CD4-positive, alpha-beta memory T cell (primary cell): ENCODE measurements at regions not wholly inside any gene's neighbourhood (a gene's known extent, or its start where the extent isn't known, plus 50 kb on each side); places are given as distances from the start of the nearest gene placed in this dataset.

Experiments used
- CTCF ChIA-PET: fragments of 350-600 bp; sonication (Branson Sonifier 250); formaldehyde crosslinking; loops from one replicate; lab custom pipeline; 2021; ENCODE audit warnings: inconsistent platforms; ENCODE audit not compliant: partially characterized antibody; lab: Charles Lee
- POLR2A ChIA-PET: fragments of 350-600 bp; sonication (Branson Sonifier 250); formaldehyde crosslinking; loops from one replicate; lab custom pipeline; 2021; ENCODE audit not compliant: partially characterized antibody; lab: Charles Lee
- DNase-seq, 5 donors: peaks; one replicate each; pipeline versions ENCODE4 v3.0.0 to v3.0.0-alpha.2; 2020 to 2022; ENCODE audit warnings: mixed read lengths in 1 of 5
- H3K27ac ChIP-seq: one replicate; pipeline ENCODE4 v1.7.0; 2013; ENCODE audit warnings: low read depth, low read length
- H3K27me3 ChIP-seq: 2 replicates; pipeline ENCODE4 v1.7.0; 2013; ENCODE audit warnings: mild to moderate bottlenecking, low read length, moderate library complexity; ENCODE audit not compliant: insufficient read depth
- H3K36me3 ChIP-seq: 2 replicates; pipeline ENCODE4 v1.7.0; 2013; ENCODE audit warnings: mild to moderate bottlenecking, low read length, moderate library complexity; ENCODE audit not compliant: insufficient read depth
- H3K4me1 ChIP-seq: 2 replicates; pipeline ENCODE4 v1.7.0; 2013; ENCODE audit warnings: mild to moderate bottlenecking, low read length, moderate library complexity; ENCODE audit not compliant: insufficient read depth
- H3K4me3 ChIP-seq, 2 donors: one replicate each; pipeline ENCODE4 v1.7.0; 2013; ENCODE audit warnings: low read length in 2 of 2, mild to moderate bottlenecking in 1 of 2
- H3K9me3 ChIP-seq, 2 donors: one replicate each; pipeline ENCODE4 v1.7.0; 2013; ENCODE audit warnings: low read length in 2 of 2, control low read depth in 1 of 2; ENCODE audit not compliant: control insufficient read depth in 1 of 2
- H3K27ac Mint-ChIP-seq, 7 donors: one replicate each; pipeline ENCODE4 v1.8.0; 2020 to 2021; ENCODE audit warnings: mixed read lengths in 7 of 7, mild to moderate bottlenecking in 6 of 7, inconsistent platforms in 3 of 7, moderate library complexity in 3 of 7
- H3K27me3 Mint-ChIP-seq, 2 donors: one replicate each; pipeline ENCODE4 v1.8.0; 2020 to 2021; ENCODE audit warnings: mixed read lengths in 2 of 2
- H3K36me3 Mint-ChIP-seq, 2 donors: one replicate each; pipeline ENCODE4 v1.8.0; 2020 to 2021; ENCODE audit warnings: mixed read lengths in 2 of 2, inconsistent platforms in 1 of 2, mild to moderate bottlenecking in 1 of 2
- H3K4me1 Mint-ChIP-seq, 4 donors: one replicate each; pipeline ENCODE4 v1.8.0; 2020 to 2021; ENCODE audit warnings: mixed read lengths in 4 of 4, mild to moderate bottlenecking in 1 of 4
- H3K4me3 Mint-ChIP-seq, 8 donors: one replicate each; pipeline ENCODE4 v1.8.0; 2020 to 2021; ENCODE audit warnings: mixed read lengths in 8 of 8, mild to moderate bottlenecking in 7 of 8, moderate library complexity in 6 of 8, inconsistent platforms in 3 of 8
- H3K9me3 Mint-ChIP-seq, 8 donors: one replicate each; pipeline ENCODE4 v1.8.0; 2020 to 2021; ENCODE audit warnings: mixed read lengths in 8 of 8, mild to moderate bottlenecking in 5 of 8, inconsistent platforms in 3 of 8, moderate library complexity in 1 of 8
- intact Hi-C: fragments of 100-400 bp; cut with micrococcal nuclease; formaldehyde crosslinking; loops from one replicate; pipeline ENCODE4 v1.15.1; 2023

- Histone ChIP-seq H3K9me3 (no peaks in the 10 kb centered on the region), H3K27me3 (no peaks in the 10 kb centered on the region), H3K27ac (no peak overlapping the region), H3K36me3 (no peaks in the 10 kb centered on the region), H3K4me3 (no peak overlapping the region), H3K4me1 (no peaks in the 10 kb centered on the region)
- ChIA-PET POLR2A (no interaction called here), CTCF (no interaction called here)
- Mint-ChIP-seq H3K36me3 (no peaks in the 10 kb centered on the region), H3K4me3 (peak overlapping the region in 1 of 8 donors; percentile 32), H3K4me1 (no peaks in the 10 kb centered on the region), H3K27ac (no peak overlapping the region), H3K27me3 (peaks cover 10 to 13% of the 10 kb centered on the region in 2 donors), H3K9me3 (peaks cover 0 to 6% (median 2%) of the 10 kb centered on the region in 8 donors)
- DNase-seq: no peak
- intact Hi-C loops: no loop called here
Observed at GRCh38 chr16:26756633-26757032, 310.1 kb upstream of the C16orf82 start.

DNA sequence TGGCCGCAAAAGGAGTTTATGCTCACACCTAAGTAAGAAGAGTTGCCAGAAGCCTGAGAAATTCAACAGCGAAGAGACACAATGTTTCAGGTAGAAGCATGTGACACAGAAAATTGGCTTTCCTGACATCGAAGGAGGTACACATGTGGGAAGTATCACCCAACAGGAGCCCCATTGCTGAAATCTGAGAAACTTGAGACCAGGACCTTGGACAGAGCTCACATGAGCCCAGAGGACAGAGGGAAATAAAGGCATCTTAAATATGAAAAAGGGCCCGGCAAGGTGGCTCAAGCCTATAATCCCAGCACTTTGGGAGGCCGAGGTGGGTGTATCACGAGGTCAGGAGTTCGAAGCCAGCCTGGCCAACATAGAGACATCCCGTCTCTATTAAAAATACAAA lies 304.1 kb upstream of the C16orf82 start:
- ChIA-PET CTCF (no interaction called here), POLR2A (no interaction called here)
- Histone ChIP-seq H3K9me3 (no peaks in the 10 kb centered on the region), H3K36me3 (no peaks in the 10 kb centered on the region), H3K4me1 (no peaks in the 10 kb centered on the region), H3K27ac (no peak overlapping the region), H3K27me3 (no peaks in the 10 kb centered on the region), H3K4me3 (no peak overlapping the region)
- Mint-ChIP-seq H3K4me1 (no peaks in the 10 kb centered on the region), H3K27me3 (peaks cover 0 to 2% of the 10 kb centered on the region in 2 donors), H3K27ac (no peak overlapping the region), H3K36me3 (no peaks in the 10 kb centered on the region), H3K9me3 (peaks cover 0 to 3% (median 0%) of the 10 kb centered on the region in 8 donors), H3K4me3 (no peak overlapping the region)
- intact Hi-C loops: no loop called here
- no peak for DNase-seq

- no peak overlapping the region for H3K27ac Mint-ChIP-seq
- POLR2A ChIA-PET: no interaction called here
Observed at GRCh38 chr16:26765087-26765486, 301.6 kb upstream of the C16orf82 start.

GRCh38 chr16:26768385-26769010 lies 298.2 kb upstream of the C16orf82 start:
- H3K9me3 ChIP-seq: no peaks in the 10 kb centered on the region
- no peaks in the 10 kb centered on the region for H3K4me1 Mint-ChIP-seq
- peaks cover 12 to 13% of the 10 kb centered on the region in 2 donors for H3K27me3 Mint-ChIP-seq
- no peak for DNase-seq
- ChIA-PET CTCF (no interaction called here), POLR2A (no interaction called here)
- no peak overlapping the region for H3K27ac Mint-ChIP-seq
- H3K36me3 Mint-ChIP-seq: no peaks in the 10 kb centered on the region
- peaks cover 0 to 2% (median 0%) of the 10 kb centered on the region in 8 donors for H3K9me3 Mint-ChIP-seq
- intact Hi-C loops: no loop called here
- H3K27me3 ChIP-seq: no peaks in the 10 kb centered on the region
- H3K4me3 ChIP-seq: no peak overlapping the region
- H3K27ac ChIP-seq: no peak overlapping the region
- no peaks in the 10 kb centered on the region for H3K4me1 ChIP-seq
- no peak overlapping the region for H3K4me3 Mint-ChIP-seq
- H3K36me3 ChIP-seq: no peaks in the 10 kb centered on the region

More at GRCh38 chr16:26765087-26765486, 301.6 kb upstream of the C16orf82 start:
- H3K9me3 Mint-ChIP-seq: peaks cover 0 to 2% (median 0%) of the 10 kb centered on the region in 8 donors
- H3K4me3 Mint-ChIP-seq: no peak overlapping the region
- no peaks in the 10 kb centered on the region for H3K27me3 ChIP-seq
- no peaks in the 10 kb centered on the region for H3K4me1 ChIP-seq
- no peaks in the 10 kb centered on the region for H3K9me3 ChIP-seq
- peaks cover 5 to 11% of the 10 kb centered on the region in 2 donors for H3K27me3 Mint-ChIP-seq
- no peak for DNase-seq
- CTCF ChIA-PET: no interaction called here
- H3K36me3 ChIP-seq: no peaks in the 10 kb centered on the region
- H3K4me1 Mint-ChIP-seq: no peaks in the 10 kb centered on the region
- no peak overlapping the region for H3K4me3 ChIP-seq
- no peaks in the 10 kb centered on the region for H3K36me3 Mint-ChIP-seq
- H3K27ac ChIP-seq: no peak overlapping the region
- intact Hi-C loops: no loop called here

GRCh38 chr16:26770547-26770946 lies 296.2 kb upstream of the C16orf82 start:
- DNase-seq: no peak
- POLR2A ChIA-PET: no interaction called here

GRCh38 chr16:26772503-26772902 lies 294.2 kb upstream of the C16orf82 start:
- CTCF ChIA-PET: no interaction called here
- Histone ChIP-seq H3K27ac (no peak overlapping the region), H3K27me3 (no peaks in the 10 kb centered on the region), H3K4me1 (no peaks in the 10 kb centered on the region), H3K9me3 (no peaks in the 10 kb centered on the region), H3K4me3 (no peak overlapping the region), H3K36me3 (no peaks in the 10 kb centered on the region)
- Mint-ChIP-seq H3K36me3 (no peaks in the 10 kb centered on the region), H3K4me3 (no peak overlapping the region), H3K9me3 (peaks cover 0 to 13% (median 5%) of the 10 kb centered on the region in 8 donors), H3K27ac (no peak overlapping the region), H3K27me3 (peaks cover 19 to 30% of the 10 kb centered on the region in 2 donors), H3K4me1 (no peaks in the 10 kb centered on the region)
- intact Hi-C loops: no loop called here
- no peak for DNase-seq
- POLR2A ChIA-PET: no interaction called here

More at GRCh38 chr16:26770547-26770946, 296.2 kb upstream of the C16orf82 start:
- intact Hi-C loops: no loop called here
- Mint-ChIP-seq H3K36me3 (no peaks in the 10 kb centered on the region), H3K9me3 (peaks cover 0 to 8% (median 3%) of the 10 kb centered on the region in 8 donors), H3K4me3 (no peak overlapping the region), H3K4me1 (no peaks in the 10 kb centered on the region), H3K27ac (no peak overlapping the region), H3K27me3 (peaks cover 17 to 20% of the 10 kb centered on the region in 2 donors)
- CTCF ChIA-PET: no interaction called here
- Histone ChIP-seq H3K27ac (no peak overlapping the region), H3K4me3 (no peak overlapping the region), H3K4me1 (no peaks in the 10 kb centered on the region), H3K27me3 (no peaks in the 10 kb centered on the region), H3K9me3 (no peaks in the 10 kb centered on the region), H3K36me3 (no peaks in the 10 kb centered on the region)

DNA sequence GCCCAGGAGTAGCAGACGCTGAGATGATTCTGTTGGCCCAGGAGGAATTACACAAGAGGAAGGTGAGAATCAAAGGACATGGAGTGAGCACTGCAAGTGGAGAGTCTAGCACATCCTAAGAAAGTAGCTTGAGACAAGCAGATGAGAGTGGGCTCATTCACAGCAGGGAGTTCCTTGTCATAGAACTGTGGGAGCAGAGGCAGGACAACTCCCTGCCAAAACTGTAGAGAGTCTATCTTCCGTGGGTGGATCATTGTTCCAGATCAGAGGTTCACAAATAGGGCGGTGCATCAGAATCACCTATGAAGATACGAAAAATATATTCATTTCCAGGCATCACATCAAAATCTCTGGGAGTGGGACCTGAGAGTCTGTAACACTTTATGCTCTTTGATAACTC lies 288.9 kb upstream of the C16orf82 start:
- Mint-ChIP-seq H3K4me3 (no peak overlapping the region), H3K4me1 (no peaks in the 10 kb centered on the region), H3K27me3 (peaks cover 22 to 32% of the 10 kb centered on the region in 2 donors), H3K9me3 (peaks cover 0 to 13% (median 5%) of the 10 kb centered on the region in 8 donors), H3K36me3 (no peaks in the 10 kb centered on the region), H3K27ac (no peak overlapping the region)
- POLR2A ChIA-PET: no interaction called here
- Histone ChIP-seq H3K4me3 (no peak overlapping the region), H3K9me3 (no peaks in the 10 kb centered on the region), H3K4me1 (no peaks in the 10 kb centered on the region), H3K27ac (no peak overlapping the region), H3K36me3 (no peaks in the 10 kb centered on the region), H3K27me3 (no peaks in the 10 kb centered on the region)
- CTCF ChIA-PET: no interaction called here
- no peak for DNase-seq
- intact Hi-C loops: no loop called here
